MM.1S (cell line): ENCODE measurements at regions not wholly inside any gene's neighbourhood (a gene's known extent, or its start where the extent isn't known, plus 50 kb on each side); places are given as distances from the start of the nearest gene placed in this dataset.

Experiments
- DNase-seq: peaks from one replicate; pipeline ENCODE4 v3.0.0-alpha.2; 2015
- H2AFZ ChIP-seq: fragments of 300-600 bp; sonication (generic); 2 replicates; pipeline ENCODE4 v1.6.0; 2016; ENCODE audit warnings: antibody characterized with exemption, low read length
- H3F3A ChIP-seq: fragments of 300-600 bp; sonication (generic); 2 replicates; pipeline ENCODE4 v1.6.1; 2016; ENCODE audit warnings: mild to moderate bottlenecking, antibody characterized with exemption, low read length, moderate library complexity, mixed read lengths; ENCODE audit not compliant: insufficient read depth
- H3K27ac ChIP-seq: fragments of 300-600 bp; sonication (generic); 2 replicates; pipeline ENCODE4 v1.5.1; 2016; ENCODE audit warnings: mild to moderate bottlenecking, low read length
- H3K27me3 ChIP-seq: fragments of 300-600 bp; sonication (generic); replicated peaks from 2 replicates; pipeline ENCODE4 v1.6.0; 2016; ENCODE audit warnings: low read length; ENCODE audit not compliant: insufficient read depth
- H3K36me3 ChIP-seq: fragments of 300-600 bp; sonication (generic); replicated peaks from 2 replicates; pipeline ENCODE4 v1.6.1; 2016; ENCODE audit warnings: mild to moderate bottlenecking, low read length, mixed read lengths; ENCODE audit not compliant: insufficient read depth
- H3K4me1 ChIP-seq: fragments of 300-600 bp; sonication (generic); 2 replicates; pipeline ENCODE4 v1.6.1; 2016; ENCODE audit warnings: low read length, mixed read lengths
- H3K4me2 ChIP-seq: fragments of 300-600 bp; sonication (generic); 2 replicates; pipeline ENCODE4 v1.6.0; 2016; ENCODE audit warnings: low read depth, low read length
- H3K4me3 ChIP-seq: fragments of 300-600 bp; sonication (generic); 2 replicates; pipeline ENCODE4 v1.5.1; 2016; ENCODE audit warnings: low read length, mixed read lengths
- H3K79me2 ChIP-seq: fragments of 300-600 bp; sonication (generic); 2 replicates; pipeline ENCODE4 v1.6.1; 2016; ENCODE audit warnings: mixed run types, low read length, mixed read lengths
- H3K9ac ChIP-seq: fragments of 300-600 bp; sonication (generic); 2 replicates; pipeline ENCODE4 v1.6.1; 2016; ENCODE audit warnings: low read length, mixed read lengths
- H3K9me2 ChIP-seq: fragments of 300-600 bp; sonication (generic); replicated peaks from 2 replicates; pipeline ENCODE4 v1.6.1; 2016; ENCODE audit warnings: mild to moderate bottlenecking, low read length, mixed read lengths; ENCODE audit not compliant: insufficient read depth
- H3K9me3 ChIP-seq: fragments of 300-600 bp; sonication (generic); replicated peaks from 2 replicates; pipeline ENCODE4 v1.6.1; 2016; ENCODE audit warnings: mild to moderate bottlenecking, low read length, mixed read lengths; ENCODE audit not compliant: insufficient read depth
- H4K20me1 ChIP-seq: fragments of 300-600 bp; sonication (generic); 2 replicates; pipeline ENCODE4 v1.6.1; 2016; ENCODE audit warnings: mild to moderate bottlenecking, low read length, moderate library complexity, mixed read lengths; ENCODE audit not compliant: insufficient read depth
- CTCF ChIP-seq: fragments of 300-600 bp; sonication (generic); IDR thresholded peaks from 2 replicates; pipeline ENCODE4 v1.5.1; 2016; ENCODE audit warnings: antibody characterized with exemption, low read length, mixed read lengths
- EZH2 ChIP-seq: fragments of 300-600 bp; sonication (generic); optimal IDR thresholded peaks from 2 replicates; pipeline ENCODE3; 2017; ENCODE audit warnings: low read depth, mild to moderate bottlenecking, antibody characterized with exemption, low read length, mixed read lengths
- EZH2phosphoT487 ChIP-seq: fragments of 300-600 bp; sonication (generic); IDR thresholded peaks from 2 replicates; pipeline ENCODE4 v1.6.1; 2018; ENCODE audit warnings: antibody characterized with exemption, low read length

- H3K9me3 ChIP-seq = no peaks in the 10 kb centered on the region
- H3K4me3 ChIP-seq = no peak overlapping the region
- H3F3A ChIP-seq = no peaks in the 10 kb centered on the region
- no peaks in the 10 kb centered on the region for H3K36me3 ChIP-seq
- no peak overlapping the region for H3K4me2 ChIP-seq
- H3K27ac ChIP-seq = no peak overlapping the region
- H3K9ac ChIP-seq = no peak overlapping the region
- no peaks in the 10 kb centered on the region for H3K27me3 ChIP-seq
- no peak overlapping the region for H2AFZ ChIP-seq
- H3K9me2 ChIP-seq = no peaks in the 10 kb centered on the region
- TF ChIP-seq EZH2phosphoT487 (no peak), CTCF (no peak), EZH2 (no peak)
- no peaks in the 10 kb centered on the region for H3K4me1 ChIP-seq
- no peak for DNase-seq
- no peaks in the 10 kb centered on the region for H3K79me2 ChIP-seq
- no peaks in the 10 kb centered on the region for H4K20me1 ChIP-seq
These were observed 529.7 kb downstream of the TBC1D32 start for GRCh38 chr6:120804612-120805011.

- H3K36me3 ChIP-seq = no peaks in the 10 kb centered on the region
- H3K27ac ChIP-seq = no peak overlapping the region
- H2AFZ ChIP-seq = no peak overlapping the region
- H3K79me2 ChIP-seq = no peaks in the 10 kb centered on the region
- no peaks in the 10 kb centered on the region for H3K9me2 ChIP-seq
- H3F3A ChIP-seq = no peaks in the 10 kb centered on the region
- DNase-seq = no peak
- no peaks in the 10 kb centered on the region for H4K20me1 ChIP-seq
- H3K4me2 ChIP-seq = no peak overlapping the region
- H3K9me3 ChIP-seq = no peaks in the 10 kb centered on the region
- TF ChIP-seq EZH2 = no peak
- no peak for TF ChIP-seq CTCF
- TF ChIP-seq EZH2phosphoT487 = no peak
- no peaks in the 10 kb centered on the region for H3K4me1 ChIP-seq
- no peaks in the 10 kb centered on the region for H3K27me3 ChIP-seq
- H3K9ac ChIP-seq = no peak overlapping the region
- H3K4me3 ChIP-seq = no peak overlapping the region
These were observed 547.6 kb downstream of the TBC1D32 start for GRCh38 chr6:120786682-120787081.

GRCh38 chr6:120786256-120786655 is 548.0 kb downstream of the TBC1D32 start:
- H3K79me2 ChIP-seq = no peaks in the 10 kb centered on the region
- TF ChIP-seq EZH2phosphoT487 (no peak), CTCF (no peak), EZH2 (no peak)
- H3K9me3 ChIP-seq = no peaks in the 10 kb centered on the region
- H3K27me3 ChIP-seq = no peaks in the 10 kb centered on the region
- H2AFZ ChIP-seq = no peak overlapping the region
- no peaks in the 10 kb centered on the region for H4K20me1 ChIP-seq
- H3K9me2 ChIP-seq = no peaks in the 10 kb centered on the region
- no peak overlapping the region for H3K27ac ChIP-seq
- no peaks in the 10 kb centered on the region for H3K4me1 ChIP-seq
- DNase-seq = no peak
- H3K36me3 ChIP-seq = no peaks in the 10 kb centered on the region
- H3F3A ChIP-seq = no peaks in the 10 kb centered on the region
- H3K9ac ChIP-seq = no peak overlapping the region
- H3K4me2 ChIP-seq = no peak overlapping the region
- no peak overlapping the region for H3K4me3 ChIP-seq
